GM23338 (cell line): ENCODE measurements at regions not wholly inside any gene's neighbourhood (a gene's known extent, or its start where the extent isn't known, plus 50 kb on each side); places are given as distances from the start of the nearest gene placed in this dataset.

Experiments used
- ATAC-seq: fragments of 200-7000 bp; cut with Tn5 transposase; 3 replicates; pipeline ENCODE4 v1.9.1; 2020
- DNase-seq: peaks from one replicate; pipeline ENCODE4 v3.0.0-alpha.2; 2015; ENCODE audit warnings: low spot score
- H2AFZ ChIP-seq: fragments of 200-600 bp; sonication (generic); 2 replicates; pipeline ENCODE4 v1.8.0; 2016; ENCODE audit warnings: antibody characterized with exemption, mild to moderate bottlenecking, moderate library complexity
- H3F3A ChIP-seq: fragments of 200-600 bp; sonication (generic); replicated peaks from 2 replicates; pipeline ENCODE4 v1.8.0; 2017; ENCODE audit warnings: antibody characterized with exemption, mixed run types, low read depth
- H3K27ac ChIP-seq: fragments of 200-600 bp; sonication (generic); 2 replicates; pipeline ENCODE4 v1.6.1; 2016; ENCODE audit warnings: low read depth
- H3K27me3 ChIP-seq: fragments of 200-600 bp; sonication (generic); 2 replicates; pipeline ENCODE4 v1.8.0; 2016; ENCODE audit warnings: mild to moderate bottlenecking, mixed run types, moderate library complexity; ENCODE audit not compliant: insufficient read depth
- H3K36me3 ChIP-seq: fragments of 200-600 bp; sonication (generic); 2 replicates; pipeline ENCODE4 v1.8.0; 2016; ENCODE audit warnings: mild to moderate bottlenecking; ENCODE audit not compliant: insufficient read depth
- H3K4me1 ChIP-seq: fragments of 200-600 bp; sonication (generic); 2 replicates; pipeline ENCODE4 v1.8.0; 2016; ENCODE audit warnings: mild to moderate bottlenecking, moderate library complexity; ENCODE audit not compliant: insufficient read depth
- H3K4me2 ChIP-seq: fragments of 200-600 bp; sonication (generic); 2 replicates; pipeline ENCODE4 v1.7.1; 2017; ENCODE audit warnings: mixed run types
- H3K4me3 ChIP-seq: fragments of 200-600 bp; sonication (generic); 2 replicates; pipeline ENCODE4 v1.6.1; 2016; ENCODE audit warnings: mixed run types
- H3K79me2 ChIP-seq: fragments of 200-600 bp; sonication (generic); replicated peaks from 2 replicates; pipeline ENCODE4 v1.8.0; 2017; ENCODE audit warnings: mild to moderate bottlenecking; ENCODE audit not compliant: insufficient read depth
- H3K9me2 ChIP-seq: fragments of 200-600 bp; sonication (generic); 2 replicates; pipeline ENCODE4 v1.8.0; 2017; ENCODE audit not compliant: insufficient read depth
- H4K20me1 ChIP-seq: fragments of 200-600 bp; sonication (generic); replicated peaks from 2 replicates; pipeline ENCODE4 v1.8.0; 2017; ENCODE audit warnings: mild to moderate bottlenecking; ENCODE audit not compliant: insufficient read depth
- H3K27ac Mint-ChIP-seq: 2 replicates; pipeline ENCODE4 v1.8.0; 2020; ENCODE audit warnings: inconsistent platforms, mild to moderate bottlenecking, moderate library complexity, mixed read lengths
- H3K27me3 Mint-ChIP-seq: 3 replicates; pipeline ENCODE4 v1.8.0; 2022; ENCODE audit warnings: low read depth, mild to moderate bottlenecking, moderate library complexity, mixed read lengths, inconsistent platforms; ENCODE audit not compliant: insufficient read depth, poor library complexity
- H3K36me3 Mint-ChIP-seq: 3 replicates; pipeline ENCODE4 v1.8.0; 2021; ENCODE audit warnings: low read depth, mild to moderate bottlenecking, inconsistent platforms, moderate library complexity, mixed read lengths
- H3K4me1 Mint-ChIP-seq: 3 replicates; pipeline ENCODE4 v1.8.0; 2020; ENCODE audit warnings: mild to moderate bottlenecking, inconsistent platforms, mixed read lengths
- H3K4me3 Mint-ChIP-seq: 3 replicates; pipeline ENCODE4 v1.8.0; 2021; ENCODE audit warnings: moderate library complexity, mild to moderate bottlenecking, inconsistent platforms, mixed read lengths
- H3K9me3 Mint-ChIP-seq: 3 replicates; pipeline ENCODE4 v1.8.0; 2020; ENCODE audit warnings: moderate library complexity, mild to moderate bottlenecking, inconsistent platforms, mixed read lengths
- CREB1 ChIP-seq: fragments of 250-450 bp; sonication (Bioruptor Pico); IDR thresholded peaks from 2 replicates; pipeline ENCODE4 v1.5.0; 2020; ENCODE audit warnings: low read depth, mild to moderate bottlenecking, moderate library complexity
- EZH2 ChIP-seq: fragments of 200-600 bp; sonication (generic); IDR thresholded peaks from one replicate; pipeline ENCODE4 v1.8.0; 2017; ENCODE audit warnings: antibody characterized with exemption, mild to moderate bottlenecking, low read depth; ENCODE audit not compliant: unreplicated experiment
- EZH2phosphoT487 ChIP-seq: fragments of 200-600 bp; sonication (generic); IDR thresholded peaks from one replicate; pipeline ENCODE4 v1.8.1; 2018; ENCODE audit warnings: antibody characterized with exemption; ENCODE audit not compliant: unreplicated experiment
- JUNB ChIP-seq: IDR thresholded peaks from one replicate; pipeline ENCODE4 v1.6.1; 2016; ENCODE audit warnings: antibody characterized with exemption; ENCODE audit not compliant: unreplicated experiment
- NANOG ChIP-seq: IDR thresholded peaks from 2 replicates; pipeline ENCODE4 v1.6.1; 2016; ENCODE audit warnings: antibody characterized with exemption, borderline replicate concordance
- POLR2AphosphoS5 ChIP-seq: IDR thresholded peaks from 2 replicates; pipeline ENCODE4 v1.6.1; 2016; ENCODE audit warnings: antibody characterized with exemption, low read depth
- STAT1 ChIP-seq: IDR thresholded peaks from one replicate; pipeline ENCODE4 v1.6.1; 2016; ENCODE audit warnings: antibody characterized with exemption; ENCODE audit not compliant: unreplicated experiment
- ZNF114 ChIP-seq: fragments of 250-450 bp; sonication (Bioruptor Pico); IDR thresholded peaks from 2 replicates; pipeline ENCODE4 v1.5.0; 2020; ENCODE audit warnings: mild to moderate bottlenecking, moderate library complexity
- ZNF331 ChIP-seq: fragments of 250-450 bp; sonication (Bioruptor Pico); IDR thresholded peaks from 2 replicates; pipeline ENCODE4 v1.5.0; 2020; ENCODE audit warnings: low read depth, mild to moderate bottlenecking, moderate library complexity
- ZNF462 ChIP-seq: fragments of 250-450 bp; sonication (Bioruptor Pico); IDR thresholded peaks from 2 replicates; pipeline ENCODE4 v1.5.0; 2020; ENCODE audit warnings: mild to moderate bottlenecking, moderate library complexity
- TF ChIP-seq, protein P1 (sequence below): IDR thresholded peaks from 2 replicates; pipeline ENCODE4 v1.6.1; 2016; ENCODE audit warnings: antibody characterized with exemption
- TF ChIP-seq, protein P2 (sequence below): IDR thresholded peaks from one replicate; pipeline ENCODE4 v1.6.1; 2018; ENCODE audit warnings: antibody characterized with exemption; ENCODE audit not compliant: unreplicated experiment
- TF ChIP-seq, protein P3 (sequence below), 2 experiments: fragments of 200-600 bp in 1 of 2; sonication (generic) in 1 of 2; conservative IDR thresholded peaks; 2 replicates each; pipeline versions ENCODE4 v1.5.1 to v1.6.1; 2016 to 2017; ENCODE audit warnings: antibody characterized with exemption in 2 of 2, low read depth in 2 of 2, mild to moderate bottlenecking in 2 of 2, moderate library complexity in 1 of 2

GRCh38 chr11:43250309-43250708, 61.5 kb upstream of the API5 start (continued):
- TF ChIP-seq, protein P1, sequence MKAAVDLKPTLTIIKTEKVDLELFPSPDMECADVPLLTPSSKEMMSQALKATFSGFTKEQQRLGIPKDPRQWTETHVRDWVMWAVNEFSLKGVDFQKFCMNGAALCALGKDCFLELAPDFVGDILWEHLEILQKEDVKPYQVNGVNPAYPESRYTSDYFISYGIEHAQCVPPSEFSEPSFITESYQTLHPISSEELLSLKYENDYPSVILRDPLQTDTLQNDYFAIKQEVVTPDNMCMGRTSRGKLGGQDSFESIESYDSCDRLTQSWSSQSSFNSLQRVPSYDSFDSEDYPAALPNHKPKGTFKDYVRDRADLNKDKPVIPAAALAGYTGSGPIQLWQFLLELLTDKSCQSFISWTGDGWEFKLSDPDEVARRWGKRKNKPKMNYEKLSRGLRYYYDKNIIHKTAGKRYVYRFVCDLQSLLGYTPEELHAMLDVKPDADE, result no peak

GRCh38 chr11:43261775-43262174, 50.0 kb upstream of the API5 start:
- ATAC-seq, result no peak
- TF ChIP-seq EZH2phosphoT487 (no peak), CREB1 (CRISPR knock-in tag) (no peak), EZH2 (no peak), POLR2AphosphoS5 (no peak), JUNB (no peak), ZNF462 (CRISPR knock-in tag) (no peak), STAT1 (no peak), ZNF114 (CRISPR knock-in tag) (no peak), NANOG (no peak), ZNF331 (CRISPR knock-in tag) (no peak)
- TF ChIP-seq, protein P2, sequence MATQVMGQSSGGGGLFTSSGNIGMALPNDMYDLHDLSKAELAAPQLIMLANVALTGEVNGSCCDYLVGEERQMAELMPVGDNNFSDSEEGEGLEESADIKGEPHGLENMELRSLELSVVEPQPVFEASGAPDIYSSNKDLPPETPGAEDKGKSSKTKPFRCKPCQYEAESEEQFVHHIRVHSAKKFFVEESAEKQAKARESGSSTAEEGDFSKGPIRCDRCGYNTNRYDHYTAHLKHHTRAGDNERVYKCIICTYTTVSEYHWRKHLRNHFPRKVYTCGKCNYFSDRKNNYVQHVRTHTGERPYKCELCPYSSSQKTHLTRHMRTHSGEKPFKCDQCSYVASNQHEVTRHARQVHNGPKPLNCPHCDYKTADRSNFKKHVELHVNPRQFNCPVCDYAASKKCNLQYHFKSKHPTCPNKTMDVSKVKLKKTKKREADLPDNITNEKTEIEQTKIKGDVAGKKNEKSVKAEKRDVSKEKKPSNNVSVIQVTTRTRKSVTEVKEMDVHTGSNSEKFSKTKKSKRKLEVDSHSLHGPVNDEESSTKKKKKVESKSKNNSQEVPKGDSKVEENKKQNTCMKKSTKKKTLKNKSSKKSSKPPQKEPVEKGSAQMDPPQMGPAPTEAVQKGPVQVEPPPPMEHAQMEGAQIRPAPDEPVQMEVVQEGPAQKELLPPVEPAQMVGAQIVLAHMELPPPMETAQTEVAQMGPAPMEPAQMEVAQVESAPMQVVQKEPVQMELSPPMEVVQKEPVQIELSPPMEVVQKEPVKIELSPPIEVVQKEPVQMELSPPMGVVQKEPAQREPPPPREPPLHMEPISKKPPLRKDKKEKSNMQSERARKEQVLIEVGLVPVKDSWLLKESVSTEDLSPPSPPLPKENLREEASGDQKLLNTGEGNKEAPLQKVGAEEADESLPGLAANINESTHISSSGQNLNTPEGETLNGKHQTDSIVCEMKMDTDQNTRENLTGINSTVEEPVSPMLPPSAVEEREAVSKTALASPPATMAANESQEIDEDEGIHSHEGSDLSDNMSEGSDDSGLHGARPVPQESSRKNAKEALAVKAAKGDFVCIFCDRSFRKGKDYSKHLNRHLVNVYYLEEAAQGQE, result no peak
- TF ChIP-seq, protein P3, sequence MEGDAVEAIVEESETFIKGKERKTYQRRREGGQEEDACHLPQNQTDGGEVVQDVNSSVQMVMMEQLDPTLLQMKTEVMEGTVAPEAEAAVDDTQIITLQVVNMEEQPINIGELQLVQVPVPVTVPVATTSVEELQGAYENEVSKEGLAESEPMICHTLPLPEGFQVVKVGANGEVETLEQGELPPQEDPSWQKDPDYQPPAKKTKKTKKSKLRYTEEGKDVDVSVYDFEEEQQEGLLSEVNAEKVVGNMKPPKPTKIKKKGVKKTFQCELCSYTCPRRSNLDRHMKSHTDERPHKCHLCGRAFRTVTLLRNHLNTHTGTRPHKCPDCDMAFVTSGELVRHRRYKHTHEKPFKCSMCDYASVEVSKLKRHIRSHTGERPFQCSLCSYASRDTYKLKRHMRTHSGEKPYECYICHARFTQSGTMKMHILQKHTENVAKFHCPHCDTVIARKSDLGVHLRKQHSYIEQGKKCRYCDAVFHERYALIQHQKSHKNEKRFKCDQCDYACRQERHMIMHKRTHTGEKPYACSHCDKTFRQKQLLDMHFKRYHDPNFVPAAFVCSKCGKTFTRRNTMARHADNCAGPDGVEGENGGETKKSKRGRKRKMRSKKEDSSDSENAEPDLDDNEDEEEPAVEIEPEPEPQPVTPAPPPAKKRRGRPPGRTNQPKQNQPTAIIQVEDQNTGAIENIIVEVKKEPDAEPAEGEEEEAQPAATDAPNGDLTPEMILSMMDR (conservative IDR thresholded peaks at IDR 0.05; ENCODE audit: low read depth in 2 of 2), result no peak

More at GRCh38 chr11:43261775-43262174, 50.0 kb upstream of the API5 start:
- Mint-ChIP-seq H3K27me3 (peaks cover 2% of the 10 kb centered on the region), H3K4me1 (no peaks in the 10 kb centered on the region), H3K36me3 (peaks cover 24% of the 10 kb centered on the region; the same call in 2 of the 3 replicates), H3K4me3 (no peak overlapping the region), H3K9me3 (peaks cover 91% of the 10 kb centered on the region), H3K27ac (no peak overlapping the region)
- Histone ChIP-seq H3K27me3 (no peaks in the 10 kb centered on the region), H3K79me2 (no peaks in the 10 kb centered on the region), H3K4me2 (no peak overlapping the region), H3K4me3 (no peak overlapping the region), H4K20me1 (no peaks in the 10 kb centered on the region), H3K4me1 (no peaks in the 10 kb centered on the region), H2AFZ (no peak overlapping the region), H3K27ac (no peak overlapping the region), H3F3A (no peaks in the 10 kb centered on the region), H3K36me3 (no peaks in the 10 kb centered on the region), H3K9me2 (no peaks in the 10 kb centered on the region; the same call in 1 of the 2 replicates)
- no peak for DNase-seq
